OCI-LY3 (cell line): ENCODE measurements at regions not wholly inside any gene's neighbourhood (a gene's known extent, or its start where the extent isn't known, plus 50 kb on each side); places are given as distances from the start of the nearest gene placed in this dataset.

Experiments
- H2AFZ ChIP-seq: fragments of 200-600, 300-600 bp; shearing (Covaris generic); 2 replicates; pipeline ENCODE4 v1.6.0; 2014; ENCODE audit warnings: antibody characterized with exemption, low read depth, low read length
- H3K27ac ChIP-seq: fragments of 200-600, 300-600 bp; sonication (generic); 2 replicates; pipeline ENCODE4 v1.5.1; 2014; ENCODE audit warnings: mild to moderate bottlenecking, low read length, moderate library complexity, mixed read lengths
- H3K27me3 ChIP-seq: fragments of 200-600, 300-600 bp; sonication (generic); 2 replicates; pipeline ENCODE4 v1.6.1; 2014; ENCODE audit warnings: low read depth, low read length, mixed read lengths
- H3K36me3 ChIP-seq: fragments of 200-600, 300-600 bp; sonication (generic); replicated peaks from 2 replicates; pipeline ENCODE3; 2014; ENCODE audit warnings: low read depth, low read length, mixed read lengths
- H3K4me1 ChIP-seq: fragments of 300-600, 200-600 bp; sonication (generic); 2 replicates; pipeline ENCODE4 v1.6.1; 2014; ENCODE audit warnings: low read length, mixed read lengths
- H3K4me2 ChIP-seq: fragments of 200-600, 300-600 bp; sonication (generic); 2 replicates; pipeline ENCODE4 v1.6.1; 2014; ENCODE audit warnings: low read length, mixed read lengths
- H3K4me3 ChIP-seq: fragments of 300-600, 200-600 bp; sonication (generic); 2 replicates; pipeline ENCODE4 v1.5.1; 2014; ENCODE audit warnings: antibody characterized with exemption, mild to moderate bottlenecking, low read length, moderate library complexity
- H3K79me2 ChIP-seq: fragments of 300-600, 200-600 bp; shearing (Covaris generic); 2 replicates; pipeline ENCODE4 v1.6.1; 2014; ENCODE audit warnings: mild to moderate bottlenecking, low read length, mixed read lengths
- H3K9ac ChIP-seq: fragments of 300-600, 200-600 bp; shearing (Covaris generic); 2 replicates; pipeline ENCODE4 v1.6.0; 2014; ENCODE audit warnings: mild to moderate bottlenecking, low read length, moderate library complexity
- H3K9me3 ChIP-seq: fragments of 200-600, 300-600 bp; shearing (Covaris generic); 2 replicates; pipeline ENCODE4 v1.6.1; 2014; ENCODE audit warnings: low read length, mixed read lengths; ENCODE audit not compliant: insufficient read depth
- H4K20me1 ChIP-seq: fragments of 200-600, 300-600 bp; sonication (generic); 2 replicates; pipeline ENCODE4 v1.6.1; 2016; ENCODE audit warnings: low read length, mixed read lengths; ENCODE audit not compliant: insufficient read depth
- CTCF ChIP-seq: fragments of 200-600, 300-600 bp; sonication (generic); IDR thresholded peaks from 2 replicates; pipeline ENCODE4 v1.5.1; 2014; ENCODE audit warnings: antibody characterized with exemption, low read length, low read depth
- EZH2phosphoT487 ChIP-seq: fragments of 200-600 bp; shearing (Covaris generic); IDR thresholded peaks from 2 replicates; pipeline ENCODE4 v1.6.1; 2018; ENCODE audit warnings: antibody characterized with exemption, mixed run types, low read depth

- H3K9ac ChIP-seq, result no peak overlapping the region
- peak overlapping the region; percentile 29 for H3K4me2 ChIP-seq
- H2AFZ ChIP-seq, result no peak overlapping the region
- H3K4me1 ChIP-seq, result peaks cover 61% of the 10 kb centered on the region
- H4K20me1 ChIP-seq, result no peaks in the 10 kb centered on the region
- TF ChIP-seq EZH2phosphoT487, result no peak
- TF ChIP-seq CTCF, result no peak
- no peaks in the 10 kb centered on the region for H3K79me2 ChIP-seq
- no peak overlapping the region for H3K27ac ChIP-seq
- no peaks in the 10 kb centered on the region for H3K9me3 ChIP-seq
- H3K27me3 ChIP-seq, result no peaks in the 10 kb centered on the region
- H3K4me3 ChIP-seq, result no peak overlapping the region
- H3K36me3 ChIP-seq, result no peaks in the 10 kb centered on the region
Measured at GRCh38 chr5:17432569-17432968, 65.5 kb upstream of the TAF11L2 start.

GRCh38 chr5:17433406-17433805, 64.6 kb upstream of the TAF11L2 start:
- no peak for TF ChIP-seq EZH2phosphoT487
- TF ChIP-seq CTCF, result no peak
- H3K4me1 ChIP-seq, result peaks cover 53% of the 10 kb centered on the region

GRCh38 chr5:17434982-17435381, 63.0 kb upstream of the TAF11L2 start:
- H3K4me3 ChIP-seq, result no peak overlapping the region

More at GRCh38 chr5:17433406-17433805, 64.6 kb upstream of the TAF11L2 start:
- H4K20me1 ChIP-seq, result no peaks in the 10 kb centered on the region
- no peak overlapping the region for H3K9ac ChIP-seq
- H3K27ac ChIP-seq, result no peak overlapping the region
- H2AFZ ChIP-seq, result no peak overlapping the region
- no peaks in the 10 kb centered on the region for H3K36me3 ChIP-seq
- no peak overlapping the region for H3K4me3 ChIP-seq
- H3K4me2 ChIP-seq, result no peak overlapping the region
- no peaks in the 10 kb centered on the region for H3K9me3 ChIP-seq
- H3K27me3 ChIP-seq, result no peaks in the 10 kb centered on the region
- no peaks in the 10 kb centered on the region for H3K79me2 ChIP-seq

GRCh38 chr5:17436350-17436749, 61.7 kb upstream of the TAF11L2 start:
- Histone ChIP-seq H3K4me3 (peak overlapping the region; percentile 65), H3K27me3 (no peaks in the 10 kb centered on the region), H3K79me2 (no peaks in the 10 kb centered on the region), H3K27ac (peak overlapping the region; percentile 86), H3K36me3 (peaks cover 3% of the 10 kb centered on the region), H3K4me2 (peak overlapping the region; percentile 74), H3K9ac (peak overlapping the region; percentile 53; the same call in 1 of the 2 replicates), H3K9me3 (peaks cover 7% of the 10 kb centered on the region; the same call in 1 of the 2 replicates), H2AFZ (peak overlapping the region; percentile 62; the same call in 1 of the 2 replicates), H3K4me1 (peaks cover 43% of the 10 kb centered on the region), H4K20me1 (no peaks in the 10 kb centered on the region)
- TF ChIP-seq CTCF, result no peak
- no peak for TF ChIP-seq EZH2phosphoT487

More at GRCh38 chr5:17434982-17435381, 63.0 kb upstream of the TAF11L2 start:
- peaks cover 3% of the 10 kb centered on the region for H3K36me3 ChIP-seq
- H3K79me2 ChIP-seq, result no peaks in the 10 kb centered on the region
- no peaks in the 10 kb centered on the region for H4K20me1 ChIP-seq
- no peaks in the 10 kb centered on the region for H3K27me3 ChIP-seq
- TF ChIP-seq EZH2phosphoT487, result no peak
- TF ChIP-seq CTCF, result no peak
- H3K9me3 ChIP-seq, result peaks cover 7% of the 10 kb centered on the region; the same call in 1 of the 2 replicates
- H3K9ac ChIP-seq, result no peak overlapping the region
- no peak overlapping the region for H3K27ac ChIP-seq
- H3K4me2 ChIP-seq, result no peak overlapping the region
- H3K4me1 ChIP-seq, result peaks cover 51% of the 10 kb centered on the region
- no peak overlapping the region for H2AFZ ChIP-seq
